ENCODE measurements at regions not wholly inside any gene's neighbourhood (a gene's known extent, or its start where the extent isn't known, plus 50 kb on each side); places are given as distances from the start of the nearest gene placed in this dataset.

DNA sequence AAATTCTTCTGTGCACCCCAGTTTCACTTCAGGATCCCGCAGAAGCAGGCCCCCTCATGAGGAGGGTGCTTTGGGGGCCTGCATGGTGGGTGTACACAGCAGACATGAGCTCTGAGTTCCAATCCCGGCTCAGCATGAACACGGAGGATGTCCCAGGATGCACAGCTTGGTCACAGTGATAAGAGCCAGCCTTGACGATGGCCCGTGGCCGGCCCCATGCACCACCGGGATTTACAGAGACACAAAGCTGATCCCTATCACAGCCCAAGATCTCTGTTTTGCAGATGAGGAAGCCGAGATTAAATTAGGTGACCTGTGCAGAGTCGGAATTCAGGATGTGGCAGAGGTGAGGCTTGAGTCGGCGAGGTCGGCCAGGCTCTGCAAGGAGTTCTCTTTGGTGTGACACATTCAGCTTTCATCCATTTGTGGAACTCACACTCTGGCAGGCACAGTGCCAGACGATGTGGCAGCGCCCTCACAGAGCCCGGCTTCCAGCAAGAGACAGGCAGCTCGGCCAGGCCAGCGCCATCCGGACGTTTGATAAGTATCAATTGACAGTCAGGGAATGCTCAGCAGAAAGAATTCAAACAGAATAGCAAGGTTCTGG lies 456.3 kb upstream of the MYT1L start (continued):
- TF ChIP-seq, protein P1, sequence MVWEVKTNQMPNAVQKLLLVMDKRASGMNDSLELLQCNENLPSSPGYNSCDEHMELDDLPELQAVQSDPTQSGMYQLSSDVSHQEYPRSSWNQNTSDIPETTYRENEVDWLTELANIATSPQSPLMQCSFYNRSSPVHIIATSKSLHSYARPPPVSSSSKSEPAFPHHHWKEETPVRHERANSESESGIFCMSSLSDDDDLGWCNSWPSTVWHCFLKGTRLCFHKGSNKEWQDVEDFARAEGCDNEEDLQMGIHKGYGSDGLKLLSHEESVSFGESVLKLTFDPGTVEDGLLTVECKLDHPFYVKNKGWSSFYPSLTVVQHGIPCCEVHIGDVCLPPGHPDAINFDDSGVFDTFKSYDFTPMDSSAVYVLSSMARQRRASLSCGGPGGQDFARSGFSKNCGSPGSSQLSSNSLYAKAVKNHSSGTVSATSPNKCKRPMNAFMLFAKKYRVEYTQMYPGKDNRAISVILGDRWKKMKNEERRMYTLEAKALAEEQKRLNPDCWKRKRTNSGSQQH (CRISPR knock-in tag; IDR thresholded peaks at IDR 0.05), result no peak
- no peak for TF ChIP-seq ZNF224 (CRISPR knock-in tag; IDR thresholded peaks at IDR 0.05)
- TF ChIP-seq SIX5 (IDR thresholded peaks at IDR 0.05; ENCODE audit: borderline replicate concordance in 1 of 2, insufficient read depth in 1 of 2, low read depth in 1 of 2, low read length in 2 of 2), result no peak
- TF ChIP-seq U2AF1 (optimal IDR thresholded peaks at IDR 0.05; ENCODE audit: low read depth, low read length), result no peak
- no peak for TF ChIP-seq ZNF586 (CRISPR knock-in tag; conservative IDR thresholded peaks at IDR 0.05)

DNA sequence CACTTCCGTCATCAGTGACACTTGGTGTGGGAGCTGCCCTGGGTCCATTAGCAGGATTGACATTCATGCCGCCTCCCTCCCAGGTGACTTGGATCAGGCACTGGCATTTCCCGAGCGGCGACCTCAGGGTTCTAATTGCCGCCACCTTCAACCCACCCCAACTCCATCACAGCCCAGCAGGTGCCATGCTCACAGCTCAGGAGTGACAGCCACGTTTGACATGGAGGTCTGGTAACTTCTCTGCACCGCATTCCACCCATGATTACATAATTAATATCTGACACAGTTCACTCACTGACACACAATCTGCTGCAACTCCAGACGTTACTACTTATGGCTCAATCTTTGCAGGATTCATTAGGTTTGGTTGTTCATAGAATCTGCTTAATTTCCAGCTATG lies 450.9 kb upstream of the MYT1L start:
- Histone ChIP-seq H3K27ac (ENCODE audit: extremely low read depth, low read depth, low read length) (no peak overlapping the region), H3K4me2 (ENCODE audit: insufficient read depth, low read length) (no peak overlapping the region), H3K4me1 (replicated peaks in 1 of 2; ENCODE audit: control insufficient read depth in 2 of 2, insufficient read depth in 2 of 2, low read length in 2 of 2) (no peaks in the 10 kb centered on the region), H4K20me1 (replicated peaks; ENCODE audit: control insufficient read depth, insufficient read depth, low read length) (no peaks in the 10 kb centered on the region), H3K27me3 (ENCODE audit: control insufficient read depth in 2 of 2, insufficient read depth in 2 of 2, low read length in 2 of 2) (peaks cover 0 to 16% of the 10 kb centered on the region in 2 experiments; a peak in 2 of 5 replicates), H2AFZ (ENCODE audit: low read depth, low read length) (no peak overlapping the region), H3K9me1 (ENCODE audit: control insufficient read depth, insufficient read depth, low read length) (no peaks in the 10 kb centered on the region), H3K36me3 (ENCODE audit: control insufficient read depth, insufficient read depth, low read length) (no peaks in the 10 kb centered on the region), H3K9ac (ENCODE audit: insufficient read depth in 1 of 2, low read depth in 2 of 2, low read length in 2 of 2) (no peak overlapping the region), H3K9me3 (replicated peaks; ENCODE audit: control insufficient read depth, insufficient read depth, low read depth, low read length) (no peaks in the 10 kb centered on the region), H3K4me3 (no peak overlapping the region), H3K79me2 (ENCODE audit: control insufficient read depth, insufficient read depth, low read length) (no peaks in the 10 kb centered on the region)
- DNase-seq (ENCODE audit: extremely low read depth in 1 of 4, low spot score in 3 of 4) (no peak), ATAC-seq (no peak), FAIRE-seq (no peak)
- intact Hi-C loops (cut with micrococcal nuclease) (no loop called here), in situ Hi-C loops (cut with MboI) (no loop called here)
- CTCF ChIA-PET (ENCODE audit: low intra/inter-chr PET ratio), result no interaction called here
- whole genome bisulfite sequencing (ENCODE audit: insufficient coverage, low coverage, missing lambda C conversion rate), result 0% methylated on average over 9 of the region's 9 CpGs
- TF ChIP-seq GABPA (tag; conservative IDR thresholded peaks at IDR 0.05; ENCODE audit: low read depth) (no peak), BCOR (IDR thresholded peaks at IDR 0.05) (no peak), HDGF (IDR thresholded peaks at IDR 0.05) (no peak), TAF7 (tag; IDR thresholded peaks at IDR 0.05) (no peak)
- POLR2A ChIA-PET, result no interaction called here
- BruUV-seq (replicated peaks), result no TSS peak

Data from K562 (cell line).